ENCODE measurements at regions not wholly inside any gene's neighbourhood (a gene's known extent, or its start where the extent isn't known, plus 50 kb on each side); places are given as distances from the start of the nearest gene placed in this dataset.

DNA sequence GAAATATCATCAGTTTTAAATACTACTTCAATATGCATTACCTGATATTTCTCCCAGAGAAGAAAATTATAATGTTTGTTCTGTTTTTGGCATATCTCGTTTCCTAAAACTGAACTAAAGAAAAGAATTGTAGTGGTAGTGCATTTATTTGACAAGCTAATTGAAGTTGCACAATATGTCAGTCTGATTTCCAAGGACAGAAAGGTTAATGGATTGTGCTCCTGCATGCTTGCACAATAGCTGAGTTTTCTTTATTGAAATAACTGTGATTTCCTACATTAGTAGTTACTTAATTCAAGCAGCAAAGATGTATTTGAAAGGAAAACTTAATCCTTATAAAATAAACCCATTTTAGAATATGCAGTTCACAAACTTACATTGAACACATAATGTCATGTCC lies 2047.7 kb downstream of the NCAM2 start:
- no peak for DNase-seq (ENCODE audit: low read depth)
- H3K4me3 ChIP-seq (ENCODE audit: control insufficient read depth, low read depth, low read length), result no peak overlapping the region
- TF ChIP-seq, protein P1, sequence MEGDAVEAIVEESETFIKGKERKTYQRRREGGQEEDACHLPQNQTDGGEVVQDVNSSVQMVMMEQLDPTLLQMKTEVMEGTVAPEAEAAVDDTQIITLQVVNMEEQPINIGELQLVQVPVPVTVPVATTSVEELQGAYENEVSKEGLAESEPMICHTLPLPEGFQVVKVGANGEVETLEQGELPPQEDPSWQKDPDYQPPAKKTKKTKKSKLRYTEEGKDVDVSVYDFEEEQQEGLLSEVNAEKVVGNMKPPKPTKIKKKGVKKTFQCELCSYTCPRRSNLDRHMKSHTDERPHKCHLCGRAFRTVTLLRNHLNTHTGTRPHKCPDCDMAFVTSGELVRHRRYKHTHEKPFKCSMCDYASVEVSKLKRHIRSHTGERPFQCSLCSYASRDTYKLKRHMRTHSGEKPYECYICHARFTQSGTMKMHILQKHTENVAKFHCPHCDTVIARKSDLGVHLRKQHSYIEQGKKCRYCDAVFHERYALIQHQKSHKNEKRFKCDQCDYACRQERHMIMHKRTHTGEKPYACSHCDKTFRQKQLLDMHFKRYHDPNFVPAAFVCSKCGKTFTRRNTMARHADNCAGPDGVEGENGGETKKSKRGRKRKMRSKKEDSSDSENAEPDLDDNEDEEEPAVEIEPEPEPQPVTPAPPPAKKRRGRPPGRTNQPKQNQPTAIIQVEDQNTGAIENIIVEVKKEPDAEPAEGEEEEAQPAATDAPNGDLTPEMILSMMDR (IDR thresholded peaks at IDR 0.05; ENCODE audit: control insufficient read depth, insufficient read depth, low read depth, low read length, missing control alignments), result no peak

DNA sequence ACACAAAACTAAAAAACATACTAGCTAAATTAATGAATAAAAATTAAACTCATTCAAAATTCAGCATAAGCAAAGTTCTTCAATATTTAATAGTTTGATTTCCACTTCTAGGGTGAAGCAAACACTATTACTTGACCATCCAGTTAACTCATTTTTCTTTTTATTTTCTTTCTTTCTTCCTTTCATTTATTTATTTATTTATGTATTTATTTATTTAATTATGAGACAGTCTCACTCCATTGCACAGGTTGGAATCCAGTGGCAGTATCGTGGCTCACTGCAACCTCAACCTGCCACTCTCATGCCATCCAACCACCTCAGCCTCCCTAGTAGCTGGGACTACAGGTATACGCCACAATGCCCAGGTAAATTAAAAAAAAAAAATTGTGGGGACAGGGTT lies 2069.5 kb downstream of the NCAM2 start:
- no peak for DNase-seq (ENCODE audit: low read depth)
- TF ChIP-seq, protein P1 (IDR thresholded peaks at IDR 0.05; ENCODE audit: control insufficient read depth, insufficient read depth, low read depth, low read length, missing control alignments), result no peak
- H3K4me3 ChIP-seq (ENCODE audit: control insufficient read depth, low read depth, low read length), result no peak overlapping the region

DNA sequence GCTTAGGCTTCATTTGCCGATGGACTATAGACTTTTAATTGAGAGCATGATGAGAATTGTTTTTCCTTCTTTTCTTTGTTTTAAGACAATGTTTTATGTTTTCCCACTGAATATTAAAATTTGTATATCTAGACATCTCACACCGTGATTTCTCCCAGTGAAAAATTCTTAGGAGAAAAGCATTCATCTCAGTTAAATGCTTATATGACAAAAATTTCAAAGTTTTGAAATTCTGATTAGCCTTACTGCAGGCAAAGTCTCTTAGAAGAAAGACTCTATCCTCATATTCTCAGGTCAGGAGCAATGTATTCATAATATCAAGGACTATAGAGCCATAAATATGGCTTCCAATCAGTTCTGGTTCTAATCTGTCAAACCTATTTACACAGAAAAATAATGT lies 2085.0 kb downstream of the NCAM2 start:
- TF ChIP-seq, protein P1 (IDR thresholded peaks at IDR 0.05; ENCODE audit: control insufficient read depth, insufficient read depth, low read depth, low read length, missing control alignments), result no peak
- DNase-seq (ENCODE audit: low read depth), result no peak
- H3K4me3 ChIP-seq (ENCODE audit: control insufficient read depth, low read depth, low read length), result no peak overlapping the region

DNA sequence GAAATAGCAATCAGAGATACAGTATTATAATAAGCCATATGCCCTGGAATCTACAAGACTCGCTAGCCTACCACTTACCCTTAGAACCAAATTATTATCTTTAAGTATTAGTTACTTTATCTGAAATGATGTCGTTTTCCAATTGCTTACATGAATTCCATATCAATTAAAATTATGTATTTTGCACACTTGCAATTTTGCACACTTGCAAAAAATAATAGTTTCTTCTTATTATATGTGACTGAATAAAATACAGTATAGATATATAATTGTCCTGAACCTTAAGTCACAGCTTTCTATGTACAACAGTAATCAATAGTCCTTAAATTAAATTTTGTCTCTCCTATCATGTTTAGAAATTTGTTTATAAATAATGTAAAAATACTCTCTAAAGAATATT lies 2095.1 kb downstream of the NCAM2 start:
- TF ChIP-seq, protein P1 (IDR thresholded peaks at IDR 0.05; ENCODE audit: control insufficient read depth, insufficient read depth, low read depth, low read length, missing control alignments), result no peak
- DNase-seq (ENCODE audit: low read depth), result no peak
- no peak overlapping the region for H3K4me3 ChIP-seq (ENCODE audit: control insufficient read depth, low read depth, low read length)

DNA sequence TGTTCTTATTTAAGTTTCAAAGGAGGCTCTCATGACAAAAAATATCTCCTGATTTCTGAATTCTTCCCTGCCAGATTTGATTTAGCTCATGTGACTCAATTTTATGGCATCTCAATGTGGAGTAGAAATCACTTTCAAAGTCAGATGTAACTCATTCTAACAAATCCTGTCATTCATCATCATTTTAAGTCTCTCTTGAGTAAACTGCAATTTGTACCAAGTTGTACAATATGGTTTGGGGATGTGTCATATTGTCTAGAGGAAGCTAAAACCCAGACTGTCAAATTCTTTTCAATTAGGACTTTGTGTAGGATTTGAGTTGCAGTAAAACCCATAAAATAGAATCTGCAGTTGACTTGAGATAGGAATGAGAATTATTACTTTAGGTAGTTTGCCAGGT lies 2101.0 kb downstream of the NCAM2 start:
- TF ChIP-seq, protein P1 (IDR thresholded peaks at IDR 0.05; ENCODE audit: control insufficient read depth, insufficient read depth, low read depth, low read length, missing control alignments), result no peak
- DNase-seq (ENCODE audit: low read depth), result no peak
- no peak overlapping the region for H3K4me3 ChIP-seq (ENCODE audit: control insufficient read depth, low read depth, low read length)

DNA sequence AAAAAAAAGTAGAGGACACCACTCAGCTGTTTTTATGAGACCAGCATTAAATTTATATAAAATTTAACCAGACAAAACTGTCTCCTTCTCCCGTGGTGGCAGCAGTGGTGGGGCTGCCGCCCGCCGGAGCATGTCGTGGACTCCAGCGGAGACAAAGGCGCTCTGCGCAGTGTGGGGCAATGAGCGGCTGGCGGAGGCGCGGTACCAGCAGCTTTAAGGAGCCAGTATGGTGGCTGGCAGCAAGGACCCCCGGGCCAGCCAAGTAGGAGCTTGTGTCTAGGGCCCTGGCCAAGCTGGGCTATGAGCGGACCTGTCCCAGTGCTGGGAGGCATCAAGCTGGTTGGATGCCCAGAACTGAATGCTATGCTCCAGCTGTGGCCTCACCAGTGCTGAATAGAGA lies 2102.9 kb downstream of the NCAM2 start:
- H3K4me3 ChIP-seq (ENCODE audit: control insufficient read depth, low read depth, low read length), result no peak overlapping the region
- TF ChIP-seq, protein P1 (IDR thresholded peaks at IDR 0.05; ENCODE audit: control insufficient read depth, insufficient read depth, low read depth, low read length, missing control alignments), result no peak

DNA sequence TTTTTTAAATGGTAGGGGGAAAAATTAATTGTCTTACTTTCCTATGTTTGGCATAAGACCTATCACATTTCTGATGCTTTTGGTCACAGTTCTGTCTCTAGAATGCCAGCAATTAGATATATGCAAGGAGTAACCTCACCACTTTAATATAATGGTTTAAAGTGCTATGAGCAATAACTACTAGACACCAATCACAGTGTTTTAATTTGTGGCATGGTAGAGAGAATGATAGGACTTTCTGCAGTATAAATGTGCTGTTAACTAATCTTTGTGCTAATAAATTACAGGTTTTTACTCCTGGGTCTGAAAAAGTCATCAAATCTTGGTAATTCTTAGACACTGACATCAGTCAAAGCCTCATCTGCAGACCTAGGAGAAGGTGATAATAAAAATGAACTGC lies 2110.3 kb downstream of the NCAM2 start:
- H3K4me3 ChIP-seq (ENCODE audit: control insufficient read depth, low read depth, low read length), result no peak overlapping the region
- DNase-seq (ENCODE audit: low read depth), result no peak
- TF ChIP-seq, protein P1 (IDR thresholded peaks at IDR 0.05; ENCODE audit: control insufficient read depth, insufficient read depth, low read depth, low read length, missing control alignments), result no peak

More for the DNA sequence above, 2102.9 kb downstream of the NCAM2 start:
- no peak for DNase-seq (ENCODE audit: low read depth)
